ENCODE measurements at regions not wholly inside any gene's neighbourhood (a gene's known extent, or its start where the extent isn't known, plus 50 kb on each side); places are given as distances from the start of the nearest gene placed in this dataset.

- no peaks in the 10 kb centered on the region for H3K27me3 Mint-ChIP-seq (ENCODE audit: unreplicated experiment)
- no peak overlapping the region for H3K27ac Mint-ChIP-seq (ENCODE audit: unreplicated experiment)
- peaks cover 3% of the 10 kb centered on the region for H3K36me3 Mint-ChIP-seq (ENCODE audit: low read depth, unreplicated experiment)
- no peak overlapping the region for H3K4me3 Mint-ChIP-seq (ENCODE audit: unreplicated experiment)
- TF ChIP-seq CTCF (IDR thresholded peaks at IDR 0.05; ENCODE audit: unreplicated experiment): no peak
- no peaks in the 10 kb centered on the region for H3K4me1 Mint-ChIP-seq (ENCODE audit: unreplicated experiment)
- no peaks in the 10 kb centered on the region for H3K9me3 Mint-ChIP-seq (ENCODE audit: unreplicated experiment)
- no peak for DNase-seq (ENCODE audit: low spot score)
Observed at GRCh38 chr11:106395716-106396349, 318.4 kb downstream of the AASDHPPT start.

- H3K27ac Mint-ChIP-seq (ENCODE audit: unreplicated experiment): no peak overlapping the region
- H3K9me3 Mint-ChIP-seq (ENCODE audit: unreplicated experiment): no peaks in the 10 kb centered on the region
- no peak overlapping the region for H3K4me3 Mint-ChIP-seq (ENCODE audit: unreplicated experiment)
- no peak for DNase-seq (ENCODE audit: low spot score)
- TF ChIP-seq CTCF (IDR thresholded peaks at IDR 0.05; ENCODE audit: unreplicated experiment): no peak
- no peaks in the 10 kb centered on the region for H3K27me3 Mint-ChIP-seq (ENCODE audit: unreplicated experiment)
- peaks cover 3% of the 10 kb centered on the region for H3K36me3 Mint-ChIP-seq (ENCODE audit: low read depth, unreplicated experiment)
- H3K4me1 Mint-ChIP-seq (ENCODE audit: unreplicated experiment): no peaks in the 10 kb centered on the region
Observed at GRCh38 chr11:106397787-106398501, 320.5 kb downstream of the AASDHPPT start.

GRCh38 chr11:106398502-106399075 is 321.1 kb downstream of the AASDHPPT start:
- no peak overlapping the region for H3K27ac Mint-ChIP-seq (ENCODE audit: unreplicated experiment)
- no peaks in the 10 kb centered on the region for H3K9me3 Mint-ChIP-seq (ENCODE audit: unreplicated experiment)

GRCh38 chr11:106399076-106399511 is 321.6 kb downstream of the AASDHPPT start:
- peaks cover 3% of the 10 kb centered on the region for H3K36me3 Mint-ChIP-seq (ENCODE audit: low read depth, unreplicated experiment)
- no peak overlapping the region for H3K27ac Mint-ChIP-seq (ENCODE audit: unreplicated experiment)
- DNase-seq (ENCODE audit: low spot score): no peak
- no peak for TF ChIP-seq CTCF (IDR thresholded peaks at IDR 0.05; ENCODE audit: unreplicated experiment)
- H3K9me3 Mint-ChIP-seq (ENCODE audit: unreplicated experiment): no peaks in the 10 kb centered on the region
- H3K4me3 Mint-ChIP-seq (ENCODE audit: unreplicated experiment): no peak overlapping the region
- no peaks in the 10 kb centered on the region for H3K27me3 Mint-ChIP-seq (ENCODE audit: unreplicated experiment)
- H3K4me1 Mint-ChIP-seq (ENCODE audit: unreplicated experiment): no peaks in the 10 kb centered on the region

More at GRCh38 chr11:106398502-106399075, 321.1 kb downstream of the AASDHPPT start:
- Mint-ChIP-seq H3K4me3 (ENCODE audit: unreplicated experiment) (no peak overlapping the region), H3K27me3 (ENCODE audit: unreplicated experiment) (no peaks in the 10 kb centered on the region), H3K4me1 (ENCODE audit: unreplicated experiment) (no peaks in the 10 kb centered on the region), H3K36me3 (ENCODE audit: low read depth, unreplicated experiment) (peaks cover 3% of the 10 kb centered on the region)
- TF ChIP-seq CTCF (IDR thresholded peaks at IDR 0.05; ENCODE audit: unreplicated experiment): no peak
- DNase-seq (ENCODE audit: low spot score): no peak

GRCh38 chr11:106399624-106400023 is 322.2 kb downstream of the AASDHPPT start:
- H3K4me1 Mint-ChIP-seq (ENCODE audit: unreplicated experiment): no peaks in the 10 kb centered on the region
- H3K9me3 Mint-ChIP-seq (ENCODE audit: unreplicated experiment): no peaks in the 10 kb centered on the region
- H3K27me3 Mint-ChIP-seq (ENCODE audit: unreplicated experiment): no peaks in the 10 kb centered on the region
- H3K4me3 Mint-ChIP-seq (ENCODE audit: unreplicated experiment): no peak overlapping the region
- H3K27ac Mint-ChIP-seq (ENCODE audit: unreplicated experiment): no peak overlapping the region
- peaks cover under 1% of the 10 kb centered on the region for H3K36me3 Mint-ChIP-seq (ENCODE audit: low read depth, unreplicated experiment)
- no peak for DNase-seq (ENCODE audit: low spot score)
- TF ChIP-seq CTCF (IDR thresholded peaks at IDR 0.05; ENCODE audit: unreplicated experiment): no peak

Measured in endothelial cell (in vitro differentiated cells).